Stomach (tissue), 8 donors: ENCODE measurements at regions not wholly inside any gene's neighbourhood (a gene's known extent, or its start where the extent isn't known, plus 50 kb on each side); places are given as distances from the start of the nearest gene placed in this dataset.

Source experiments
- DNase-seq, 2 donors: peaks; one replicate each; pipeline versions ENCODE4 v3.0.0 to v3.0.0-alpha.2; 2013 to 2019
- H3K27ac ChIP-seq, 5 donors: fragments of 200-600 bp in 4 of 5; sonication (generic) in 4 of 5; one replicate each; pipeline ENCODE4 v1.5.1; 2013 to 2019; ENCODE audit warnings: mild to moderate bottlenecking in 1 of 5, moderate library complexity in 1 of 5
- H3K27me3 ChIP-seq, 3 donors: fragments of 200-600 bp; sonication (generic); one replicate each; pipeline ENCODE4 v1.5.1; 2017 to 2019; ENCODE audit warnings: mixed run types in 1 of 3
- H3K36me3 ChIP-seq, 4 donors: fragments of 200-600 bp; sonication (generic); 1 replicate in 3 of 4; 2 replicates in 1 of 4; pipeline ENCODE4 v1.5.1; 2016 to 2019
- H3K4me1 ChIP-seq, 4 donors: fragments of 200-600 bp; sonication (generic); one replicate each; pipeline ENCODE4 v1.5.1; 2016 to 2019
- H3K4me3 ChIP-seq, 4 donors: fragments of 200-600 bp; sonication (generic) in 3 of 4; one replicate each; pipeline ENCODE4 v1.5.1; 2016 to 2019; ENCODE audit warnings: mild to moderate bottlenecking in 1 of 4
- H3K9me3 ChIP-seq, 4 donors: fragments of 200-600 bp; sonication (generic); one replicate each; pipeline ENCODE4 v1.5.1; 2016 to 2019
- CTCF ChIP-seq, 7 experiments: fragments of 450-650 bp in 4 of 7; fragments of 200-600 bp in 3 of 7; sonication (generic) in 3 of 7; IDR thresholded peaks; one replicate each; pipeline ENCODE4 v1.5.1; 2016 to 2019; ENCODE audit warnings: antibody characterized with exemption in 7 of 7, control low read depth in 2 of 7, mild to moderate bottlenecking in 1 of 7
- EP300 ChIP-seq: sonication (generic); formaldehyde crosslinking; IDR thresholded peaks from one replicate; pipeline ENCODE4 v1.6.1; 2017; ENCODE audit warnings: antibody characterized with exemption
- POLR2A ChIP-seq, 4 donors: fragments of 450-650 bp; IDR thresholded peaks; one replicate each; pipeline ENCODE4 v1.6.1; 2016; ENCODE audit warnings: antibody characterized with exemption in 4 of 4, control low read depth in 2 of 4, mild to moderate bottlenecking in 1 of 4, moderate library complexity in 1 of 4
- POLR2AphosphoS5 ChIP-seq, 3 donors: sonication (generic); formaldehyde crosslinking; IDR thresholded peaks; one replicate each; pipeline ENCODE4 v1.6.1; 2016; ENCODE audit warnings: antibody characterized with exemption in 3 of 3
- WGBS, 5 donors: extraction: QIAGEN DNeasy Blood & Tissue Kit in 3 of 5; methylation state at CpG; one replicate each; pipeline versions ENCODE4 v1.1.5 to v1.1.7; 2013 to 2018; 5-methylcytosine and 5-hydroxymethylcytosine counted together
- intact Hi-C: fragments of 100-400 bp; cut with DNase I; formaldehyde crosslinking; loops from one replicate; pipeline ENCODE4 v1.15.1; 2023; ENCODE audit warnings: low total_unique reads
- donor health status: healthy with polysubstance abuse.
- donor health status: Bipolar disorder and iron deficiency.
- donor health status: healthy.

DNA sequence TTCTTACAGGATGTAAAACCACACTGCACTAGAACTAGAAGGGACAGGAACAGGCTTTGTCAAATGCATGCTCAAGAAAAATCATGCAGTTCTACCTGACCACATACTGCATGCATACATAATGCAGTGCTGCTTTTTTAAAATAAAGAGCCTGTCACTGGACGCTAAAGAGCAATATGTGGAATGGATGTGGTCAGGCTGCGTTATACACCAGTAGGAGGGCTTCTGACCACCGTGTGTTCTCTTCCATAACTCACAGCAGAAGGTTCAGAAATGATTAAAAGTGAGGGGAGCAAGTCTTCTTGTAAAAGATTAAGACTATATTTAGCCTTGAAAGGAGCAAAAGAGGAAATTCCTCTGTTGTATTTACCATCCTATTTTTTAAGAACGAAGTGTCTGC lies 392.0 kb downstream of the EMP1 start:
- H3K27ac ChIP-seq: no peak overlapping the region
- no peak for TF ChIP-seq POLR2A (IDR thresholded peaks at IDR 0.05)
- TF ChIP-seq EP300: no peak
- TF ChIP-seq POLR2AphosphoS5 (IDR thresholded peaks at IDR 0.05): no peak
- TF ChIP-seq CTCF (IDR thresholded peaks at IDR 0.05): no peak
- DNase-seq: no peak
- 51 to 69% (median 65%) methylated on average over 4 of the region's 4 CpGs for WGBS, 5 donors
- no peaks in the 10 kb centered on the region for H3K4me1 ChIP-seq
- H3K36me3 ChIP-seq: no peaks in the 10 kb centered on the region
- intact Hi-C loops: no loop called here
- no peaks in the 10 kb centered on the region for H3K27me3 ChIP-seq
- no peaks in the 10 kb centered on the region for H3K9me3 ChIP-seq
- no peak overlapping the region for H3K4me3 ChIP-seq

- H3K36me3 ChIP-seq: no peaks in the 10 kb centered on the region
- no peak for TF ChIP-seq EP300
- TF ChIP-seq POLR2A (IDR thresholded peaks at IDR 0.05): no peak
- H3K4me1 ChIP-seq: no peaks in the 10 kb centered on the region
- no peaks in the 10 kb centered on the region for H3K27me3 ChIP-seq
- no peak overlapping the region for H3K27ac ChIP-seq
- no peak overlapping the region for H3K4me3 ChIP-seq
- no peaks in the 10 kb centered on the region for H3K9me3 ChIP-seq
- intact Hi-C loops: no loop called here
- 63 to 75% (median 69%) methylated on average over 5 of the region's 5 CpGs for WGBS, 5 donors
- no peak for DNase-seq
These were observed 391.3 kb downstream of the EMP1 start for GRCh38 chr12:13587721-13588390.

- DNase-seq: no peak
- no peak overlapping the region for H3K27ac ChIP-seq
- no peaks in the 10 kb centered on the region for H3K27me3 ChIP-seq
- no peak for TF ChIP-seq EP300
- no peak for TF ChIP-seq CTCF (IDR thresholded peaks at IDR 0.05)
- TF ChIP-seq POLR2AphosphoS5 (IDR thresholded peaks at IDR 0.05): no peak
- no peak for TF ChIP-seq POLR2A (IDR thresholded peaks at IDR 0.05)
- H3K4me3 ChIP-seq: no peak overlapping the region
- WGBS, 5 donors: 61 to 85% (median 65%) methylated on average over 5 of the region's 5 CpGs
- intact Hi-C loops: no loop called here
- H3K9me3 ChIP-seq: no peaks in the 10 kb centered on the region
- H3K4me1 ChIP-seq: no peaks in the 10 kb centered on the region
- H3K36me3 ChIP-seq: no peaks in the 10 kb centered on the region
These were observed 389.8 kb downstream of the EMP1 start for GRCh38 chr12:13586361-13586760.

DNA sequence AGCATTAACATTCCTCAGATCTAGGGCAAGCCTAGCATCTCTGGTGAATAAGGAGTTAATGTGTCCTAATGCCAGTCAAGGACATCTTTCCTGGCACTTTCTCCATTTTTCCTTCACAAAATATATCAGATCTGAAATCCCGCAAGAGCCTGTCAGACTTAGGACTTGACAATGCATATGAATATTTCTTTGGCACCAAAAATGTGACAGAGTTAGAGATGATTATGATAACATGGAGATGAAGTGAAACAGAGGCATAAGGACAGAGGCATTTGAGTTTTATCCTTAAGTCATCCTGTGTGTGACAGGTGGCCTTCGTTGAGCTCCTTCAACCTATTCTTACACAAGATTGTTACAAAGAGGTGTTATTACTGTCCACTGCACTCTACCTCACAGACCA lies 388.0 kb downstream of the EMP1 start:
- Histone ChIP-seq H3K9me3 (no peaks in the 10 kb centered on the region), H3K4me3 (no peak overlapping the region), H3K36me3 (no peaks in the 10 kb centered on the region), H3K27ac (no peak overlapping the region), H3K27me3 (no peaks in the 10 kb centered on the region), H3K4me1 (no peaks in the 10 kb centered on the region)
- no peak for TF ChIP-seq EP300
- no peak for TF ChIP-seq POLR2A (IDR thresholded peaks at IDR 0.05)
- intact Hi-C loops: no loop called here
- WGBS, 5 donors: 84 to 93% (median 89%) methylated on average over 2 of the region's 2 CpGs
- no peak for DNase-seq

GRCh38 chr12:13583630-13584029 lies 387.1 kb downstream of the EMP1 start:
- intact Hi-C loops: no loop called here
- no peak for DNase-seq
- WGBS, 5 donors: 79 to 90% (median 82%) methylated on average over 7 of the region's 7 CpGs
- no peak for TF ChIP-seq CTCF (IDR thresholded peaks at IDR 0.05)
- TF ChIP-seq POLR2AphosphoS5 (IDR thresholded peaks at IDR 0.05): no peak
- TF ChIP-seq EP300: no peak
- TF ChIP-seq POLR2A (IDR thresholded peaks at IDR 0.05): no peak
- Histone ChIP-seq H3K36me3 (no peaks in the 10 kb centered on the region), H3K4me3 (no peak overlapping the region), H3K27me3 (no peaks in the 10 kb centered on the region), H3K4me1 (no peaks in the 10 kb centered on the region), H3K27ac (no peak overlapping the region), H3K9me3 (no peaks in the 10 kb centered on the region)
